Eye (tissue), 1 donor: ENCODE measurements at regions not wholly inside any gene's neighbourhood (a gene's known extent, or its start where the extent isn't known, plus 50 kb on each side); places are given as distances from the start of the nearest gene placed in this dataset.

Source experiments
- DNase-seq: peaks from one replicate; pipeline ENCODE4 v3.0.0-alpha.2; 2015

- no peak for DNase-seq
These were observed 562.5 kb upstream of the MAP3K7 start for GRCh38 chr6:91149246-91149955.

DNA sequence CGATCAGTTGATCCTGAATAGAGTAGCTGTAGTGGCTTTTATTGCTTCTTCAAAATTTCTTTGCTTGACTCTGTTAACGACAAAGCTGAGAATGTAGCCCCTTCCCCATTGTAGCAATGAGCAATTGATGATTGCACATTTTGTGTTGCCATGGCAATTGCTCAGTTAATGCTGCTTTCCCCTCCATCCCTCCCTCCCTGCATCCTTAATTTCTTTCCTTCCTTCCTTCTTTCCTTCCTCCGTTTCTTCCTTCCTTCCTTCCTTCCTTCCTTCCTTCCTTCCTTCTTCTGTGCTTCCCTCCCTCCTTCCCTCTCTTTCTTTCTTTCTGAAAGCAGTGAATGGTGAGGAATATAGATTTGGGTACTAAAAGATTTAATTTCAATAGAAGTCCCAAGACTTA lies 557.3 kb upstream of the MAP3K7 start:
- DNase-seq = no peak

DNA sequence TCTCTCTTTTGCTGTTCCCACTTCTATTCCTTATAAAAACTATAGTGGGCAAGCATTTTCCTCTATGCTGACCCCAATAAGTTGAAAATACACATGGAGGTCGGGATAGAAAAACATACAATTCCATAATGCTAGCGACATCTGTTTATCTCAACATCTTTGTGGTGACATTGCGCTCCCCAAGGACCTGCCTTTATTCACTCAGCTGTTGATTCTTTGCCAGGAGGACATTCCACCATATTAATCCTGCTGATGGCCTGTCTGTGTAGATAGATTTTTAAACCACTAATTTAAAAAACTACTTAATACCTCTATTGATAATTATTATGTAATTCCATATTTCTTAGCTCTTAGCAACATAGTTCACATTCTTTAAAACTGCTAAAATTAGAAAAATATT lies 555.3 kb upstream of the MAP3K7 start:
- peak; percentile 10 for DNase-seq

- no peak for DNase-seq
These were observed 554.5 kb upstream of the MAP3K7 start for GRCh38 chr6:91141346-91141745.

DNA sequence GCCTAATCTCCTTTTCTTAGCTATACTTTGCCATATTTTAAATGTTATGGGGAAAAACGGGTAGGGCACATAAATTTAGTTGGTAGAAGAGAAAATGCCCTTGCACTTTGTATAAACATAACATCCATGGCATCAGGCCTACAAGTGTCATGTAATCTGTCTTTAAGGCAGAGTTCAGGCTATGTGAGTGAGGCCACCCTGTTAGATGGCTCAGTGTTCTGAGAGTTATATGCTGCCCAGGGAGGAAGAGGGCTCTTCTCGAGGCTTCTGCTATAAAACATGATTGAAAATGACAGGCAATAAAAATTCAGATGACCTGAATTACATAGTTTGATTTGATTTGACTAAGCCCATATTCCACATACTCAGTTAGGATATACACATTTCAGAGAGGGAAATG lies 553.6 kb upstream of the MAP3K7 start:
- DNase-seq = no peak

DNA sequence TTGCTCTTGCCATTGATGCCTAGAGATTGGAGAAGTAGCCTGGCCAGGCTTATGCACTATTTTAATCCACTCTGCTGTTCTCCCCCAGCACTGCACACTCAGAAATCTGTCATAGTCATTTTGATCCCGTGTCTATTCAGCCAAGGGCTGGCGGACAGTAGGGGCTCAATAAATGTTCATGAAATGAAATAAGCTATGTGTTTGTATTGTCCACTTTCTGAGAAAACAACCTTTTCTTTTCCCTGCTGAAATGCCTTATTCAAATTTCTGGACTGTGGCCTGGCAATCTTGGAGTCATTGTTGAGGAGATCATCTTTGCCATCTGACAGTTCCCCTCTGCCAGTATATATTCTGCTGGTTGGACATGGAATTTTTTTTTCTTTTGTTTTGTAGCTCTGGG lies 550.4 kb upstream of the MAP3K7 start:
- DNase-seq = no peak

DNA sequence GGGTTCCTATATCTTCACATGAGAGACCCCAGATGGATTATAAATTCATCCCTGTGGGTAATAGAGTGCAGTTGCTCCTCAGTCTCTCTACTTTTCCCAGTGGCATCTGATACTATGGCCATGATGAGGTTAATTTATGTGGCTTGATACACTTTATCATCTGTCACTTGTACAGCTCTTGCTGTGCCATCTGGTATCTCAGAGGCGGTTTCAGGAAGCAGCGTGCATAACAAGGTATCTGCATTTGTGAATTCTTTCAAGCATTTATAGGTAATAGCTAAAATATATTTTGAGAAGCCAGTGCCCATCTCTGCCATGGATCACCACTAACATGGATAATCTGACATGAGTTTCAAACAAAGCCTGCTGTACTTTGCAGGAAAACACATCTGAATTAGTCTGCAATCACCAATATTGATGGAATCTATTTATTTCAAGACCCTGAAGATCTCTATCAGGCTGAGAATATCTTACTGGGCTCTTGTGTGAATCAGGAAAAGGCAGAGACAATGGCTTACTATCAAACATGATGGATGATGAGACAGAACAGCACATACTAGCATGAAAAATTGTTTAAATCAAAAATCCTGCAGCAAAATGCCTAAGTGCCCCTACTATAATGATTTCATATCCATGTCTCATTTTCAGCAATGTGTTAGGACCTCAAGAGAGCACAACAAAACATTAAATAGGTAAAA lies 548.7 kb upstream of the MAP3K7 start:
- DNase-seq = no peak

- DNase-seq = no peak
These were observed 545.6 kb upstream of the MAP3K7 start for GRCh38 chr6:91132461-91132860.

- no peak for DNase-seq
These were observed 543.3 kb upstream of the MAP3K7 start for GRCh38 chr6:91130126-91130525.

- no peak for DNase-seq
These were observed 540.9 kb upstream of the MAP3K7 start for GRCh38 chr6:91127752-91128151.

DNA sequence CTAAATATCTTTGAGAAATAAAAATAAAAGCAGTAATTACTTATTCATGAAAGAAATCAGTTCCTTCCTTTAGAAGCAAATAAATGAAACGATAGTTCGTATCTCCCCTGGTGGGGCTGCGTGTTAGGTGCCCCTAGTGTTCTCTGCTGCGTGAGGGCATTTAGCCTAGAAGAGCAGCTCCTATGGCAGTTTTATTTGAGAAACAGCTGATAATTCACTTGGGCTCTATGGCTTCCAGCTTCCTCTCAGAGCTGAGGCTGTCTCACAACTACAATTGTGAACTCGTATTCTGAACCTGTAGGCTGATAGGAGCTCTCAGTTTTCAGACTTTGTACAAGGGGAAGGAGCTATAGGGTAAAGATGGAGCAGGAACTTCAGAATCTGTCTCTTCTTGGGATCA lies 540.0 kb upstream of the MAP3K7 start:
- no peak for DNase-seq

- DNase-seq = no peak
These were observed 530.7 kb upstream of the MAP3K7 start for GRCh38 chr6:91117550-91117949.

DNA sequence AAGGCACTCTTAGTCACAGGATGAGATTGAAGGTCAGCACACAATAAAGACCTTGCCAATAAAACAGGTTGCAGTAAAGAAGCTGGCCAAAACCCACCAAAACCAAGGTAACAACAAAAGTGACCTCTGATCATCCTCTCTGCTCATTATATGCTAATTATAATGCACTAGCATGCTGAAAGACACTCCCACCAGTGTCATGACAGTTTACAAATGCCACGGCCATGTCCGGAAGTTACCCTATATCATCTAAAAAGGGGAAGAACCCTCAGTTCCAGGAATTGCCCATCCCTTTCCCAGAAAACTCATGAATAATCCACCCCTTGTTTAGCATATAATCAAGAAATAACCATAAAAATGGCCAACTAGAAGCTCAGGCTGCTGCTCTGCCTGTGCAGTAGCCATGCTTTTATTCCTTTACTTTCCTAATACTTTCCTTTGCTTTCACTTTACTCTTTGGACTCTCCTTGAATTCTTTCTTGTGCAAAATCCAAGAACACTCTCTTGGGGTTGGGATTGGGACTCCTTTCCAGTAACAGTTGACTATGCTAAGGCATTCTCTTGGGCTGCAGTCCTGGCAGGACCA lies 527.3 kb upstream of the MAP3K7 start:
- DNase-seq = no peak

DNA sequence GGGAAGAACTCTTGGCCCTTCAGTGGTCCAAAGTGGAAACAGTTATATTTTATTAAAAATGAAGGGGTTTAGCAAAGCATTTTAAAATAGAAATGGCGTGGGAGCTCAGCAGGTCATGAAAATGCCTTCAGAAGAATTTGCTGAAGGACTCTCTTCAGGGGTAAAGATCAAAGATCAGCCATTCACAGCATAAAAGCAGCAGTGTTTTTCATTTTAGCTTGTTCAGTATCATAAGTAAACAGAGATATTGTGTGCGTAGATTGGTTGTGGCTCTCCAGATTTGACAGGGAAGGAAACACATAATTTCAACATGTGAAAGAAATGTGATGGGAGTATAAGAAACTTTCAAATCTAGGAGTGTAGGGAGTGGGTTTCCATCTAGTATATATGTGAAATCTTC lies 519.2 kb upstream of the MAP3K7 start:
- DNase-seq = no peak

GRCh38 chr6:91105532-91105931 lies 518.7 kb upstream of the MAP3K7 start:
- DNase-seq = no peak

DNA sequence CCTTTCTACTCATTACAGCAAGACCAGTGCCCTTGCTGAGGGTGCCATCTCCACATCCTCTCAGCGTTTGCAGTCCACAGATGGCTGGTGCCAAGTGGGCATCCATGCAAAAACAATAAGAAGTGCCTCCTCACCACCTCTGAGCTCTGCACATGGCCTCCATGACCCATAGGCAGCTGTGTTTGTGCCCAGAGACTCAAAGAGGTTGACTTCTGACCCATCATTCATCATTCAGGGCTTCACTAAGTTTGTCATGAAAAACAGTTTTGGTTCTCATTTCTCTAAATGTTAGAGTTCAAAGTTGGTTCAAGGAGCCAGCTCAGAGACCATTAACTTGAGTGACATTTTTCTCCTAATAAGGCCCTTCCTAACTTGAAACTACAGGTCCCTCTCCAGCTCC lies 512.6 kb upstream of the MAP3K7 start:
- DNase-seq = no peak

DNA sequence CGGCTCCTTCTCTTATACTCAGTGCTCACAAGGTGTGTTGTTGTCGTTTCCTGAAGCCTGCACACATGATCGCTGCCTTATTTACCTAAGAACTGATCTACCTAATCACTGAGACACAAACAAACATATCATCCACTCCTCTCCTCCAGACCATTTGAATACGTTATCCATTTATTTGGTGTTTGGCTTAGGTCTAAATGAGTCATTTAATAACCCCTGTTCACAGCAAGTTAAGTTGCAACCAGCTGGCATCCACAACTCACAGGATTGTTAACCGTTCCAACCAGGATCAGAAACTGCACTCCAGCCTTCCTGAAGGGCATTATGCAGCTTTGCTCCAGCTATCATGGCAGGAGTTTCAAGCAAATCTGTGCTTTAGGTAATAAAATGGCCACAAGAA lies 511.1 kb upstream of the MAP3K7 start:
- no peak for DNase-seq

DNA sequence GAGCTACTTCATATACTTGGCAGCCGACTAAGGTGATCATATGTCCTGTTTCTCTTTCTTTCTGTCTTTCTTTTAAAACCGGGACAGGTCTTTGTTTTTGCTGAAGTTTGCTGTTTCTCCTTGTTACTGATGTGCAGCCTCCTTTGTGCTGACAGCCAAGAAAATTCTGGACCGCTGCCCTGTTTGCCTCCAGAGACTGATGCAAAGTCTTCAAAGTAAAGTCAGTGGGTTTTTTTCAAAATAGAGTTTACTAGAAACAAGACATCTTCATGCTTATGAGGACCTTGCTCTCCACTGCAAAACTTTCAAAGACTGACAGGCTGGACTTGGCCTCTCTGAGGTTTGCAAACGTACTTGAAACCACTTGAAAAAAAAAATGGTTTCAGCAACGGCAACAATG lies 510.5 kb upstream of the MAP3K7 start:
- DNase-seq = peak; percentile 64

DNA sequence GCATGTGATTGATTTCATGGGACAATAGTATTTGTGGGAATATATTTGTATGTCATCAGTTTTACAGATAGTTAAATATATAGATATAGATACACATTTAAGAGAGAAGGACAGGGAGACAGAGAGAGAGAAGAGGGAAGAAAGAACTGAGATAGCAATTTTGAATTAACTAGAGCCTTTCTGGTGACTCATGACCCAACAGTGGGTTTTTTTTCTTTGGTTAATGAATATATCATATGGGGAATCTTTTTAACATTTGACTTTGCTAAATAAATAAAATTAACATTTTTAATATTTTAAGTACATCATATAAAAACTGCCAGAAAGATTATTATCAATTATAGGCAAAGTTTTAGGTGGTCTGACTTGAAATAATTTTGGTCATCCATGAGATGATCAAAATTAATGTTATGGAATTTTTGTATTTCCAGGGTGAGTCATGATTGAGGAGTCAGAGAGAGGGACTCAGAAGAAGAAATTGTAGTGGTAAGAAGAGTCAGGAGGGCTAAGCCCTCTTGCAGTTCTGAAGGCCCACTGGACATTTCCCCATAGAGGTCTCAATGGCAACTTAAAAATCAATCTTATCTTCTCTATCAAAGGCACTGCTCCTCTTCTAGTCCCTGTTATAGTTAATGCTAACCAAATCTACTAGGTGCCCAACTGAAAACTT lies 508.1 kb upstream of the MAP3K7 start:
- DNase-seq = no peak

DNA sequence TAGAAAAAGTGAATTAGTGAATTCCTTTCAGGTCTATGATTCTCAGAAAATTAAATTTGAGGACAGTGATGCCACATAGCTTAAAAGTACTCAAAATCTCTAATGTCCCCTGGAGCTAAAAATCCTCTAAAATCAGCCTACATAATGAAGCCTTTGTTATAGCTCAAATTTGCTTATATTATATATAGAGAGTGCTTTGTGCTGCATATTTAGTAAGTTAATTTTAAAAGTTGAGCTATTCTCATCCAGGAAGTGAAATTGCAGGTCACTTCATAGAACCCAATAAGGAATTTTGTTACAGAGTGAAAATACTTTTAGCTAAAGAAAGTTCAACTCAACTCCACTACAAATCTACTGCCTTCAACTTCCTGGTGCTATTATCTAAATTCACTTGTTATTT lies 507.5 kb upstream of the MAP3K7 start:
- DNase-seq = no peak

DNA sequence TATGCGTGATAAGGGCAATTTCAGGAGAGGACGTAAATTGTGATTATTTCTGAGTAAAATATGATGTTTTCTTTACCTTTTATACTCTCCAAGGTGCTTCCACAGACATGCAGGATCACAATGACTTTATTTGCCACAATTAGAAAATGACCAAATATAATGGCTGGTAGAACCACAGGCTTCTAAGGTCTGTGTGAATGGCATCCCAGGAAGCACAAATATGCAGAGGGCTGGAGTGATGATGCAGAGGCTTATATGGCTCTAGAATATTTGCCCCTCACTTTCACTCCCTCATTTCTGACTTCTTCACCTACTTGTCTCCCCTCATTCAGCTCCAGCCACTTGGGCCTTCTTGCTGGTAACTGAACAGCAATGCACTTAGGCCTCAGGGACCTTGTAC lies 502.1 kb upstream of the MAP3K7 start:
- no peak for DNase-seq

- DNase-seq = no peak
These were observed 501.6 kb upstream of the MAP3K7 start for GRCh38 chr6:91088515-91088914.

- DNase-seq = no peak
These were observed 501.0 kb upstream of the MAP3K7 start for GRCh38 chr6:91087908-91088307.

DNA sequence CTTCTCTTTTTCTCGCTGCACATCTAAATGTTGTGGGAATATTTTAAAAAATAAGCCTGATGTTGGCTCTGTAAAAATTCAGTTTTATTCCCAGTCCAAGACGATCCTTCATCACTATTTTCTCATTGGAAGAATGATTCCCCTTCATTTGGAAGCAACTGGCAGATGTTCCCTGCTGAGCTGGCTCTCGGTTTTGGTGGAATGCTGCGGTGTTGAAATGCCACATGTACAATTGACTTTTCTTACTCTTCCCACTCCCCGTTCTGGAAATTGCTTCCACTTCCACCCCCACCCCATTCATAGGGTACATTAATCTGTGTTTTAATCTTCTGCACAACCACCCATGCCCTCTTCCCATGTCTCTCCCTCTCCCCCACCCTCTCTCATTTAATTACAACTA lies 496.3 kb upstream of the MAP3K7 start:
- peak; percentile 8 for DNase-seq
